RWPE1 (cell line): ENCODE measurements at regions not wholly inside any gene's neighbourhood (a gene's known extent, or its start where the extent isn't known, plus 50 kb on each side); places are given as distances from the start of the nearest gene placed in this dataset.

Experiments used
- CTCF ChIA-PET: fragments of 350-600 bp; sonication (Branson Sonifier 250); formaldehyde crosslinking; extraction: SDS; loops from one replicate; lab custom pipeline; 2021; lab: Yijun Ruan, JAX
- POLR2A ChIA-PET: fragments of 400-600 bp; formaldehyde crosslinking; extraction: SDS; loops from one replicate; lab custom pipeline; 2020; ENCODE audit warnings: antibody characterized with exemption; ENCODE audit not compliant: low non-redundant PET; lab: Yijun Ruan, JAX
- DNase-seq: peaks from one replicate; pipeline ENCODE4 v3.0.0; 2012; ENCODE audit warnings: low spot score
- H3K27ac ChIP-seq: fragments of 450-650 bp; 2 replicates; pipeline ENCODE4 v1.5.1; 2017
- TF ChIP-seq, protein P1 (sequence below): fragments of 450-650 bp; conservative IDR thresholded peaks from 2 replicates; pipeline ENCODE4 v1.5.1; 2017; ENCODE audit warnings: low read depth, mild to moderate bottlenecking

- POLR2A ChIA-PET = no interaction called here
- peak; percentile 38 for DNase-seq
- TF ChIP-seq, protein P1, sequence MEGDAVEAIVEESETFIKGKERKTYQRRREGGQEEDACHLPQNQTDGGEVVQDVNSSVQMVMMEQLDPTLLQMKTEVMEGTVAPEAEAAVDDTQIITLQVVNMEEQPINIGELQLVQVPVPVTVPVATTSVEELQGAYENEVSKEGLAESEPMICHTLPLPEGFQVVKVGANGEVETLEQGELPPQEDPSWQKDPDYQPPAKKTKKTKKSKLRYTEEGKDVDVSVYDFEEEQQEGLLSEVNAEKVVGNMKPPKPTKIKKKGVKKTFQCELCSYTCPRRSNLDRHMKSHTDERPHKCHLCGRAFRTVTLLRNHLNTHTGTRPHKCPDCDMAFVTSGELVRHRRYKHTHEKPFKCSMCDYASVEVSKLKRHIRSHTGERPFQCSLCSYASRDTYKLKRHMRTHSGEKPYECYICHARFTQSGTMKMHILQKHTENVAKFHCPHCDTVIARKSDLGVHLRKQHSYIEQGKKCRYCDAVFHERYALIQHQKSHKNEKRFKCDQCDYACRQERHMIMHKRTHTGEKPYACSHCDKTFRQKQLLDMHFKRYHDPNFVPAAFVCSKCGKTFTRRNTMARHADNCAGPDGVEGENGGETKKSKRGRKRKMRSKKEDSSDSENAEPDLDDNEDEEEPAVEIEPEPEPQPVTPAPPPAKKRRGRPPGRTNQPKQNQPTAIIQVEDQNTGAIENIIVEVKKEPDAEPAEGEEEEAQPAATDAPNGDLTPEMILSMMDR = no peak
- CTCF ChIA-PET = no interaction called here
- no peak overlapping the region for H3K27ac ChIP-seq
Observed at GRCh38 chr2:221106241-221106640, 465.9 kb downstream of the EPHA4 start.

GRCh38 chr2:221107424-221107823 lies 464.7 kb downstream of the EPHA4 start:
- POLR2A ChIA-PET = no interaction called here
- no peak overlapping the region for H3K27ac ChIP-seq
- DNase-seq = no peak
- CTCF ChIA-PET = no interaction called here
- TF ChIP-seq, protein P1 = no peak

GRCh38 chr2:221109552-221109951 lies 462.6 kb downstream of the EPHA4 start:
- no peak overlapping the region for H3K27ac ChIP-seq
- DNase-seq = no peak
- TF ChIP-seq, protein P1 = no peak
- POLR2A ChIA-PET = no interaction called here
- CTCF ChIA-PET = interaction anchor here (0.6 kb wide), 1 partner anchor 1008 kb away, joined by 3 read pairs; no protein-coding TSS in a partner anchor

- TF ChIP-seq, protein P1 = no peak
- ChIA-PET CTCF (no interaction called here), POLR2A (no interaction called here)
- no peak for DNase-seq
- no peak overlapping the region for H3K27ac ChIP-seq
Observed at GRCh38 chr2:221111739-221112138, 460.4 kb downstream of the EPHA4 start.

- TF ChIP-seq, protein P1 = no peak
- no peak overlapping the region for H3K27ac ChIP-seq
- DNase-seq = no peak
- ChIA-PET CTCF (interaction anchor here (0.7 kb wide), 2 partner anchors 533 to 663 kb away, joined by 3 to 6 read pairs; no protein-coding TSS in a partner anchor), POLR2A (no interaction called here)
Observed at GRCh38 chr2:221112744-221113143, 459.4 kb downstream of the EPHA4 start.

- ChIA-PET CTCF (no interaction called here), POLR2A (no interaction called here)
- no peak overlapping the region for H3K27ac ChIP-seq
- no peak for DNase-seq
- TF ChIP-seq, protein P1 = no peak
Observed at GRCh38 chr2:221115944-221116343, 456.2 kb downstream of the EPHA4 start.
